ENCODE measurements at regions not wholly inside any gene's neighbourhood (a gene's known extent, or its start where the extent isn't known, plus 50 kb on each side); places are given as distances from the start of the nearest gene placed in this dataset.

GRCh38 chr5:156201788-156202403, 125.1 kb upstream of the SGCD start:
- Histone ChIP-seq H3K27me3 (ENCODE audit: insufficient read depth, low read length) (no peaks in the 10 kb centered on the region), H2AFZ (ENCODE audit: low read depth, low read length, poor library complexity, severe bottlenecking) (no peak overlapping the region), H3K4me2 (ENCODE audit: low read length) (no peak overlapping the region), H3K79me2 (ENCODE audit: insufficient read depth, low read length) (no peaks in the 10 kb centered on the region), H3K9me3 (ENCODE audit: control insufficient read depth in 1 of 2, insufficient read depth in 1 of 2, low read depth in 1 of 2, low read length in 2 of 2) (peaks cover 0 to 8% of the 10 kb centered on the region in 2 experiments; a peak in 2 of 4 replicates), H3K9ac (ENCODE audit: low read length) (no peak overlapping the region), H3K4me1 (ENCODE audit: control insufficient read depth in 1 of 2, insufficient read depth in 2 of 2, low read length in 2 of 2) (no peaks in the 10 kb centered on the region), H4K20me1 (ENCODE audit: insufficient read depth) (no peaks in the 10 kb centered on the region), H3K9me2 (ENCODE audit: insufficient read depth) (no peaks in the 10 kb centered on the region), H3K4me3 (replicated peaks in 1 of 2; ENCODE audit: low read depth in 1 of 2, low read length in 2 of 2) (no peak overlapping the region), H3K36me3 (ENCODE audit: control insufficient read depth in 1 of 2, insufficient read depth in 2 of 2, low read length in 2 of 2) (no peaks in the 10 kb centered on the region), H3K27ac (ENCODE audit: low read depth, low read length) (no peak overlapping the region)
- intact Hi-C loops (cut with micrococcal nuclease) = no loop called here
- ChIA-PET POLR2A (no interaction called here), RAD21 (ENCODE audit: low non-redundant PET in 1 of 2, low total read pairs in 2 of 2, uncharacterized antibody in 2 of 2, unreplicated experiment in 2 of 2) (no interaction called here), CTCF (no interaction called here)
- BruUV-seq (replicated peaks) = no TSS peak
- ATAC-seq (no peak), DNase-seq (ENCODE audit: low read depth, low spot score) (no peak)
- TF ChIP-seq POLR2A (IDR thresholded peaks at IDR 0.05; ENCODE audit: borderline replicate concordance, extremely low read depth, insufficient read depth, insufficient read length) (no peak), ELF1 (IDR thresholded peaks at IDR 0.05; ENCODE audit: borderline replicate concordance, low read depth) (no peak), POLR2AphosphoS5 (IDR thresholded peaks at IDR 0.05; ENCODE audit: low read depth, low read length) (no peak), CEBPB (IDR thresholded peaks at IDR 0.05; ENCODE audit: low read depth) (no peak), SRF (IDR thresholded peaks at IDR 0.05; ENCODE audit: low read depth) (no peak), EZH2phosphoT487 (IDR thresholded peaks at IDR 0.05; ENCODE audit: borderline replicate concordance) (no peak), JUND (IDR thresholded peaks at IDR 0.05) (no peak), FOSL1 (IDR thresholded peaks at IDR 0.05; ENCODE audit: low read depth) (no peak), ZFX (IDR thresholded peaks at IDR 0.05) (no peak)
- TF ChIP-seq, protein P1, sequence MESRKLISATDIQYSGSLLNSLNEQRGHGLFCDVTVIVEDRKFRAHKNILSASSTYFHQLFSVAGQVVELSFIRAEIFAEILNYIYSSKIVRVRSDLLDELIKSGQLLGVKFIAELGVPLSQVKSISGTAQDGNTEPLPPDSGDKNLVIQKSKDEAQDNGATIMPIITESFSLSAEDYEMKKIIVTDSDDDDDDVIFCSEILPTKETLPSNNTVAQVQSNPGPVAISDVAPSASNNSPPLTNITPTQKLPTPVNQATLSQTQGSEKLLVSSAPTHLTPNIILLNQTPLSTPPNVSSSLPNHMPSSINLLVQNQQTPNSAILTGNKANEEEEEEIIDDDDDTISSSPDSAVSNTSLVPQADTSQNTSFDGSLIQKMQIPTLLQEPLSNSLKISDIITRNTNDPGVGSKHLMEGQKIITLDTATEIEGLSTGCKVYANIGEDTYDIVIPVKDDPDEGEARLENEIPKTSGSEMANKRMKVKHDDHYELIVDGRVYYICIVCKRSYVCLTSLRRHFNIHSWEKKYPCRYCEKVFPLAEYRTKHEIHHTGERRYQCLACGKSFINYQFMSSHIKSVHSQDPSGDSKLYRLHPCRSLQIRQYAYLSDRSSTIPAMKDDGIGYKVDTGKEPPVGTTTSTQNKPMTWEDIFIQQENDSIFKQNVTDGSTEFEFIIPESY (IDR thresholded peaks at IDR 0.05; ENCODE audit: extremely low read depth, insufficient replicate concordance, low read length) = no peak
- TF ChIP-seq, protein P2, sequence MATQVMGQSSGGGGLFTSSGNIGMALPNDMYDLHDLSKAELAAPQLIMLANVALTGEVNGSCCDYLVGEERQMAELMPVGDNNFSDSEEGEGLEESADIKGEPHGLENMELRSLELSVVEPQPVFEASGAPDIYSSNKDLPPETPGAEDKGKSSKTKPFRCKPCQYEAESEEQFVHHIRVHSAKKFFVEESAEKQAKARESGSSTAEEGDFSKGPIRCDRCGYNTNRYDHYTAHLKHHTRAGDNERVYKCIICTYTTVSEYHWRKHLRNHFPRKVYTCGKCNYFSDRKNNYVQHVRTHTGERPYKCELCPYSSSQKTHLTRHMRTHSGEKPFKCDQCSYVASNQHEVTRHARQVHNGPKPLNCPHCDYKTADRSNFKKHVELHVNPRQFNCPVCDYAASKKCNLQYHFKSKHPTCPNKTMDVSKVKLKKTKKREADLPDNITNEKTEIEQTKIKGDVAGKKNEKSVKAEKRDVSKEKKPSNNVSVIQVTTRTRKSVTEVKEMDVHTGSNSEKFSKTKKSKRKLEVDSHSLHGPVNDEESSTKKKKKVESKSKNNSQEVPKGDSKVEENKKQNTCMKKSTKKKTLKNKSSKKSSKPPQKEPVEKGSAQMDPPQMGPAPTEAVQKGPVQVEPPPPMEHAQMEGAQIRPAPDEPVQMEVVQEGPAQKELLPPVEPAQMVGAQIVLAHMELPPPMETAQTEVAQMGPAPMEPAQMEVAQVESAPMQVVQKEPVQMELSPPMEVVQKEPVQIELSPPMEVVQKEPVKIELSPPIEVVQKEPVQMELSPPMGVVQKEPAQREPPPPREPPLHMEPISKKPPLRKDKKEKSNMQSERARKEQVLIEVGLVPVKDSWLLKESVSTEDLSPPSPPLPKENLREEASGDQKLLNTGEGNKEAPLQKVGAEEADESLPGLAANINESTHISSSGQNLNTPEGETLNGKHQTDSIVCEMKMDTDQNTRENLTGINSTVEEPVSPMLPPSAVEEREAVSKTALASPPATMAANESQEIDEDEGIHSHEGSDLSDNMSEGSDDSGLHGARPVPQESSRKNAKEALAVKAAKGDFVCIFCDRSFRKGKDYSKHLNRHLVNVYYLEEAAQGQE (IDR thresholded peaks at IDR 0.05; ENCODE audit: low read depth) = no peak
